ENCODE measurements at regions not wholly inside any gene's neighbourhood (a gene's known extent, or its start where the extent isn't known, plus 50 kb on each side); places are given as distances from the start of the nearest gene placed in this dataset.
A peak's percentile ranks its signal among the peaks of the same experiment; 100 is the strongest.

- no peaks in the 10 kb centered on the region for H3K27me3 ChIP-seq
- H3K4me3 ChIP-seq: no peak overlapping the region
- peaks cover 6 to 31% of the 10 kb centered on the region in 2 donors for H3K4me1 ChIP-seq
- in situ Hi-C loops (cut with MboI; ENCODE audit: low sequenced_read_pairs in 4 of 4): no loop called here
- H3K27ac ChIP-seq: peak overlapping the region in 3 of 4 donors; percentile 43 to 47 (median 44)
- ATAC-seq (peak; percentile 80 to 81), DNase-seq (peak in 1 of 2 donors; percentile 31)
- TF ChIP-seq CTCF (IDR thresholded peaks at IDR 0.05 in 4 of 5, conservative IDR thresholded peaks at IDR 0.05 in 1 of 5) (no peak), POLR2A (IDR thresholded peaks at IDR 0.05) (no peak)
- no peaks in the 10 kb centered on the region for H3K36me3 ChIP-seq
- H3K9me3 ChIP-seq: no peaks in the 10 kb centered on the region
- intact Hi-C loops (cut with DNase I; ENCODE audit: low total_unique reads): no loop called here
Observed at GRCh38 chr1:228802386-228803220, 67.3 kb downstream of the RHOU start.

- H3K27ac ChIP-seq: no peak overlapping the region
- H3K4me1 ChIP-seq: peaks cover 6 to 31% of the 10 kb centered on the region in 2 donors
- in situ Hi-C loops (cut with MboI; ENCODE audit: low sequenced_read_pairs in 4 of 4): no loop called here
Observed at GRCh38 chr1:228803421-228803820, 68.1 kb downstream of the RHOU start.

GRCh38 chr1:228804173-228804572 is 68.9 kb downstream of the RHOU start:
- Histone ChIP-seq H3K4me3 (no peak overlapping the region), H3K36me3 (no peaks in the 10 kb centered on the region), H3K27me3 (no peaks in the 10 kb centered on the region), H3K27ac (no peak overlapping the region), H3K9me3 (no peaks in the 10 kb centered on the region), H3K4me1 (peaks cover 6 to 31% of the 10 kb centered on the region in 2 donors)
- TF ChIP-seq POLR2A (IDR thresholded peaks at IDR 0.05) (no peak), CTCF (IDR thresholded peaks at IDR 0.05 in 4 of 5, conservative IDR thresholded peaks at IDR 0.05 in 1 of 5) (no peak)
- intact Hi-C loops (cut with DNase I; ENCODE audit: low total_unique reads) (no loop called here), in situ Hi-C loops (cut with MboI; ENCODE audit: low sequenced_read_pairs in 4 of 4) (no loop called here)
- no peak for ATAC-seq
- no peak for DNase-seq

More at GRCh38 chr1:228803421-228803820, 68.1 kb downstream of the RHOU start:
- TF ChIP-seq CTCF (IDR thresholded peaks at IDR 0.05 in 4 of 5, conservative IDR thresholded peaks at IDR 0.05 in 1 of 5) (no peak), POLR2A (IDR thresholded peaks at IDR 0.05) (no peak)
- intact Hi-C loops (cut with DNase I; ENCODE audit: low total_unique reads): no loop called here
- H3K9me3 ChIP-seq: no peaks in the 10 kb centered on the region
- H3K27me3 ChIP-seq: no peaks in the 10 kb centered on the region
- no peak for ATAC-seq
- DNase-seq: no peak
- no peaks in the 10 kb centered on the region for H3K36me3 ChIP-seq
- no peak overlapping the region for H3K4me3 ChIP-seq

GRCh38 chr1:228804640-228805413 is 69.5 kb downstream of the RHOU start:
- intact Hi-C loops (cut with DNase I; ENCODE audit: low total_unique reads): no loop called here
- Histone ChIP-seq H3K9me3 (no peaks in the 10 kb centered on the region), H3K4me3 (no peak overlapping the region), H3K4me1 (peaks cover 6 to 31% of the 10 kb centered on the region in 2 donors), H3K36me3 (no peaks in the 10 kb centered on the region), H3K27ac (no peak overlapping the region), H3K27me3 (no peaks in the 10 kb centered on the region)
- in situ Hi-C loops (cut with MboI; ENCODE audit: low sequenced_read_pairs in 4 of 4): no loop called here
- TF ChIP-seq POLR2A (IDR thresholded peaks at IDR 0.05): no peak
- no peak for TF ChIP-seq CTCF (IDR thresholded peaks at IDR 0.05 in 4 of 5, conservative IDR thresholded peaks at IDR 0.05 in 1 of 5)
- ATAC-seq: peak in 1 of 2 donors; percentile 28
- DNase-seq: no peak

Measured in gastrocnemius medialis (tissue), 4 donors.